Esophagus squamous epithelium (tissue), 4 donors: ENCODE measurements at regions not wholly inside any gene's neighbourhood (a gene's known extent, or its start where the extent isn't known, plus 50 kb on each side); places are given as distances from the start of the nearest gene placed in this dataset.

ENCODE experiments used
- CTCF ChIP-seq, 6 experiments: fragments of 450-650 bp in 4 of 6; fragments of 200-600 bp in 2 of 6; sonication (generic) in 2 of 6; IDR thresholded peaks; one replicate each; pipeline ENCODE4 v1.5.1; 2016 to 2019; ENCODE audit warnings: antibody characterized with exemption in 6 of 6, mild to moderate bottlenecking in 4 of 6, moderate library complexity in 4 of 6
- POLR2A ChIP-seq, 4 donors: fragments of 450-650 bp; IDR thresholded peaks; one replicate each; pipeline ENCODE4 v1.6.1; 2017; ENCODE audit warnings: antibody characterized with exemption in 4 of 4, mild to moderate bottlenecking in 4 of 4, moderate library complexity in 3 of 4

GRCh38 chr1:163720294-163720693 is 398.5 kb downstream of the NUF2 start:
- TF ChIP-seq CTCF (IDR thresholded peaks at IDR 0.05) (no peak), POLR2A (IDR thresholded peaks at IDR 0.05) (no peak)
